Astrocyte (in vitro differentiated cells and primary cell): ENCODE measurements at regions not wholly inside any gene's neighbourhood (a gene's known extent, or its start where the extent isn't known, plus 50 kb on each side); places are given as distances from the start of the nearest gene placed in this dataset.

Experiments
- DNase-seq: peaks from one replicate; pipeline ENCODE4 v3.0.0-alpha.2; 2010; ENCODE audit warnings: low read depth
- FAIRE-seq: peaks from 2 replicates; lab custom pipeline; 2011; peaks lifted over from hg19 to GRCh38; lab: Jason Lieb, UNC
- H2AFZ ChIP-seq: 2 replicates; pipeline ENCODE4 v1.6.0; 2012; ENCODE audit warnings: low read depth, low read length, inconsistent platforms
- H3K27ac ChIP-seq: 2 replicates; pipeline ENCODE4 v1.5.1; 2011; ENCODE audit warnings: low read depth, low read length, inconsistent platforms
- H3K27me3 ChIP-seq: 2 replicates; pipeline ENCODE4 v1.6.0; 2011; ENCODE audit warnings: low read length, inconsistent platforms; ENCODE audit not compliant: insufficient read depth
- H3K36me3 ChIP-seq: 2 replicates; pipeline ENCODE4 v1.5.1; 2011; ENCODE audit warnings: low read length, inconsistent platforms; ENCODE audit not compliant: insufficient read depth
- H3K4me1 ChIP-seq: 2 replicates; pipeline ENCODE4 v1.5.1; 2011; ENCODE audit warnings: low read length, inconsistent platforms; ENCODE audit not compliant: insufficient read depth
- H3K4me2 ChIP-seq: 2 replicates; pipeline ENCODE4 v1.6.0; 2012; ENCODE audit warnings: low read length, inconsistent platforms
- H3K4me3 ChIP-seq: 2 replicates; pipeline ENCODE4 v1.5.1; 2011; ENCODE audit warnings: low read depth, mild to moderate bottlenecking, low read length, inconsistent platforms; ENCODE audit not compliant: insufficient read depth
- H3K79me2 ChIP-seq: 2 replicates; pipeline ENCODE4 v1.6.0; 2012; ENCODE audit warnings: mild to moderate bottlenecking, low read length, inconsistent platforms; ENCODE audit not compliant: insufficient read depth
- H3K9ac ChIP-seq: 2 replicates; pipeline ENCODE4 v1.6.0; 2012; ENCODE audit warnings: mild to moderate bottlenecking, low read length, inconsistent platforms
- H3K9me3 ChIP-seq: 2 replicates; pipeline ENCODE4 v1.5.1; 2012; ENCODE audit warnings: low read depth, mild to moderate bottlenecking, low read length, inconsistent platforms; ENCODE audit not compliant: insufficient read depth
- H4K20me1 ChIP-seq: 2 replicates; pipeline ENCODE4 v1.6.0; 2012; ENCODE audit warnings: low read length, inconsistent platforms; ENCODE audit not compliant: insufficient read depth
- H3K27ac Mint-ChIP-seq: one replicate; pipeline ENCODE4 v1.8.0; 2021; ENCODE audit warnings: mild to moderate bottlenecking, mixed read lengths; ENCODE audit not compliant: unreplicated experiment
- H3K27me3 Mint-ChIP-seq: one replicate; pipeline ENCODE4 v1.8.0; 2021; ENCODE audit warnings: low read depth, mixed read lengths; ENCODE audit not compliant: unreplicated experiment
- H3K36me3 Mint-ChIP-seq: one replicate; pipeline ENCODE4 v1.8.0; 2021; ENCODE audit warnings: low read depth, mixed read lengths; ENCODE audit not compliant: unreplicated experiment
- H3K4me1 Mint-ChIP-seq: one replicate; pipeline ENCODE4 v1.8.0; 2021; ENCODE audit warnings: low read depth, mixed read lengths; ENCODE audit not compliant: unreplicated experiment
- H3K4me3 Mint-ChIP-seq: one replicate; pipeline ENCODE4 v1.8.0; 2021; ENCODE audit warnings: mild to moderate bottlenecking, moderate library complexity, mixed read lengths; ENCODE audit not compliant: unreplicated experiment
- H3K9me3 Mint-ChIP-seq: one replicate; pipeline ENCODE4 v1.8.0; 2021; ENCODE audit warnings: mild to moderate bottlenecking, mixed read lengths; ENCODE audit not compliant: unreplicated experiment
- CTCF ChIP-seq: IDR thresholded peaks from 2 replicates; pipeline ENCODE4 v1.5.1; 2011; ENCODE audit warnings: low read depth, mild to moderate bottlenecking, inconsistent platforms, low read length, moderate library complexity; ENCODE audit not compliant: insufficient read depth
- EZH2 ChIP-seq: IDR thresholded peaks from 2 replicates; pipeline ENCODE4 v1.6.1; 2012; ENCODE audit warnings: mild to moderate bottlenecking, low read length, inconsistent platforms; ENCODE audit not compliant: insufficient read depth

GRCh38 chr5:31054453-31054852 is 139.0 kb upstream of the CDH6 start:
- Histone ChIP-seq H2AFZ (no peak overlapping the region), H3K9ac (no peak overlapping the region), H3K4me2 (no peak overlapping the region), H3K79me2 (no peaks in the 10 kb centered on the region), H3K9me3 (no peaks in the 10 kb centered on the region), H4K20me1 (no peaks in the 10 kb centered on the region), H3K4me3 (no peak overlapping the region), H3K36me3 (no peaks in the 10 kb centered on the region), H3K4me1 (no peaks in the 10 kb centered on the region), H3K27me3 (no peaks in the 10 kb centered on the region), H3K27ac (no peak overlapping the region)
- Mint-ChIP-seq H3K9me3 (no peaks in the 10 kb centered on the region), H3K27me3 (no peaks in the 10 kb centered on the region), H3K4me1 (peaks cover 2% of the 10 kb centered on the region), H3K27ac (no peak overlapping the region), H3K36me3 (no peaks in the 10 kb centered on the region), H3K4me3 (no peak overlapping the region)
- no peak for DNase-seq
- FAIRE-seq: no peak
- TF ChIP-seq CTCF (no peak), EZH2 (no peak)

- no peak overlapping the region for H3K4me3 ChIP-seq
- H3K27ac ChIP-seq: no peak overlapping the region
- H3K9me3 Mint-ChIP-seq: peaks cover 2% of the 10 kb centered on the region
- no peaks in the 10 kb centered on the region for H3K9me3 ChIP-seq
- no peaks in the 10 kb centered on the region for H4K20me1 ChIP-seq
- no peaks in the 10 kb centered on the region for H3K79me2 ChIP-seq
- peaks cover 2% of the 10 kb centered on the region for H3K4me1 Mint-ChIP-seq
- H3K27me3 Mint-ChIP-seq: no peaks in the 10 kb centered on the region
- no peaks in the 10 kb centered on the region for H3K4me1 ChIP-seq
- H3K27ac Mint-ChIP-seq: no peak overlapping the region
- no peaks in the 10 kb centered on the region for H3K36me3 Mint-ChIP-seq
- FAIRE-seq (no peak), DNase-seq (no peak)
- H3K27me3 ChIP-seq: no peaks in the 10 kb centered on the region
- no peak overlapping the region for H3K4me2 ChIP-seq
- no peak overlapping the region for H2AFZ ChIP-seq
- H3K4me3 Mint-ChIP-seq: no peak overlapping the region
- H3K9ac ChIP-seq: no peak overlapping the region
- TF ChIP-seq EZH2 (no peak), CTCF (no peak)
- no peaks in the 10 kb centered on the region for H3K36me3 ChIP-seq
These were observed 140.4 kb upstream of the CDH6 start for GRCh38 chr5:31052937-31053658.

- H3K4me1 Mint-ChIP-seq: peaks cover 2% of the 10 kb centered on the region
These were observed 142.2 kb upstream of the CDH6 start for GRCh38 chr5:31051316-31051715.

More at GRCh38 chr5:31051316-31051715, 142.2 kb upstream of the CDH6 start:
- Mint-ChIP-seq H3K9me3 (peaks cover 2% of the 10 kb centered on the region), H3K27ac (no peak overlapping the region), H3K27me3 (no peaks in the 10 kb centered on the region), H3K4me3 (no peak overlapping the region), H3K36me3 (no peaks in the 10 kb centered on the region)
- Histone ChIP-seq H3K27ac (no peak overlapping the region), H3K4me2 (no peak overlapping the region), H3K4me3 (no peak overlapping the region), H2AFZ (no peak overlapping the region), H3K27me3 (no peaks in the 10 kb centered on the region), H3K9ac (no peak overlapping the region), H4K20me1 (no peaks in the 10 kb centered on the region), H3K9me3 (no peaks in the 10 kb centered on the region), H3K4me1 (no peaks in the 10 kb centered on the region), H3K36me3 (no peaks in the 10 kb centered on the region), H3K79me2 (no peaks in the 10 kb centered on the region)
- no peak for TF ChIP-seq EZH2
- TF ChIP-seq CTCF: no peak
- FAIRE-seq (no peak), DNase-seq (no peak)
